ENCODE measurements at regions not wholly inside any gene's neighbourhood (a gene's known extent, or its start where the extent isn't known, plus 50 kb on each side); places are given as distances from the start of the nearest gene placed in this dataset.

DNA sequence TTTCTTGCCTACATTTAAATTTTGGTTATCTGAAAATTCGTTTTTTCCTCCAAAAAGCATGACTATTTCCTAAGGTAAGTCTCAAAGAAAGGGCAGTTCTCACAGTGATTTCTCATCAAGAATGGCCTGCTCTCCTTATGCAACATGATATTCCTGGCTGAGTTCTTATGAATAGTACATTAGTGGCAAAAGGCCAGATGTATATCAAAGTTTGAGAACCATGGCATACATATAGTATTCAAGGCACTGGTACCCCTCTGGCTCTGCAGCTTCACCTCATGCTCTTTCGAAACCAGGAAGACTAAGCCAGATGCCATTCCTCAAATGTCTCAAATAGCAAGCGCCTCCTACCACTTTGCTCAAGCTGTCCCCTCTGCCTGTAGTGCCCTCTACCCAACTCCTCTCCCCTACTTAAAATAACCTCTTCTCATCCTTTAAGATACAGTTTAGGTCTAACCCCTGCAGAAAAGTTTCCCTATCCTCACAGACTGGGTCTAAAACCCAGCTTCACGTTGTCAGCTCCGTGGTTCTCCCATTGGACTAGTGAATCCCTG is 280.3 kb downstream of the HACE1 start:
- TF ChIP-seq POLR2A (IDR thresholded peaks at IDR 0.05; ENCODE audit: low read length) (no peak), GATA1 (IDR thresholded peaks at IDR 0.05; ENCODE audit: low read depth, low read length) (no peak)
